K562 (cell line): ENCODE measurements at regions not wholly inside any gene's neighbourhood (a gene's known extent, or its start where the extent isn't known, plus 50 kb on each side); places are given as distances from the start of the nearest gene placed in this dataset. TPM values are rescaled to one million over a fixed set of nuclear protein-coding genes. Genes with fewer than 3 reads are reported as not detected.

Experiments
- ATAC-seq: fragments of 200-7000 bp; cut with Tn5 transposase; 3 replicates; pipeline ENCODE4 v1.9.1; 2020; ENCODE audit warnings: moderate library complexity
- BruUV-seq: library from RNA; stranded (reverse); fragments of 400-500 nt; replicated peaks from 2 replicates; lab custom pipeline; 2021; lab: Mats Ljungman, UMichigan
- CTCF ChIA-PET: fragments of 300-600 bp; formaldehyde crosslinking; extraction: SDS; loops from one replicate; lab custom pipeline; 2021; ENCODE audit warnings: low intra/inter-chr PET ratio; lab: Yijun Ruan, JAX
- POLR2A ChIA-PET: fragments of 300-600, 350-650 bp; sonication (Branson Sonifier 250); formaldehyde crosslinking; extraction: SDS; loops from one replicate; lab custom pipeline; 2021; ENCODE audit warnings: antibody characterized with exemption, inconsistent platforms; lab: Yijun Ruan, JAX
- DNase-seq, 4 experiments: peaks; one replicate each; pipeline versions ENCODE4 v3.0.0 to v3.0.0-alpha.2; 2011 to 2018; ENCODE audit warnings: low spot score in 3 of 4, mixed read lengths in 3 of 4; ENCODE audit errors: extremely low read depth in 1 of 4
- FAIRE-seq: peaks from 2 replicates; lab custom pipeline; 2011; peaks lifted over from hg19 to GRCh38; lab: Jason Lieb, UNC
- H2AFZ ChIP-seq: 2 replicates; pipeline ENCODE4 v1.6.0; 2011; ENCODE audit warnings: low read depth, low read length, control low read depth, inconsistent platforms
- H3K27ac ChIP-seq: fragments of 200-600 bp; 3 replicates; pipeline ENCODE4 v1.8.0; 2011; ENCODE audit warnings: low read depth, mild to moderate bottlenecking, control low read depth, inconsistent platforms, low read length, moderate library complexity, mixed read lengths; ENCODE audit errors: extremely low read depth
- H3K27me3 ChIP-seq, 2 experiments: fragments of 300-600 bp in 1 of 2; 2 replicates in 1 of 2; 3 replicates in 1 of 2; pipeline versions ENCODE4 v1.6.0 to v1.8.0; 2011; ENCODE audit warnings: inconsistent platforms in 2 of 2, low read length in 2 of 2, mild to moderate bottlenecking in 1 of 2, mixed read lengths in 1 of 2, moderate library complexity in 1 of 2; ENCODE audit not compliant: control insufficient read depth in 2 of 2, insufficient read depth in 2 of 2
- H3K36me3 ChIP-seq: fragments of 300-600 bp; 3 replicates; pipeline ENCODE4 v1.8.0; 2011; ENCODE audit warnings: mild to moderate bottlenecking, low read length, inconsistent platforms; ENCODE audit not compliant: control insufficient read depth, insufficient read depth
- H3K4me1 ChIP-seq, 2 experiments: fragments of 200-600 bp in 1 of 2; replicated peaks in 1 of 2; 2 replicates in 1 of 2; 3 replicates in 1 of 2; pipeline versions ENCODE4 v1.5.1 to v1.8.0; 2011; ENCODE audit warnings: inconsistent platforms in 2 of 2, low read length in 2 of 2, mild to moderate bottlenecking in 1 of 2, mixed read lengths in 1 of 2, moderate library complexity in 1 of 2; ENCODE audit not compliant: control insufficient read depth in 2 of 2, insufficient read depth in 2 of 2
- H3K4me2 ChIP-seq: 2 replicates; pipeline ENCODE4 v1.6.1; 2011; ENCODE audit warnings: low read length, control low read depth, inconsistent platforms, mixed read lengths; ENCODE audit not compliant: insufficient read depth
- H3K4me3 ChIP-seq: fragments of 200-600 bp; sonication (generic), shearing (Covaris generic); 2 replicates; pipeline ENCODE4 v1.5.1; 2016; ENCODE audit warnings: control low read depth, inconsistent platforms
- H3K79me2 ChIP-seq: fragments of 200-600 bp; 3 replicates; pipeline ENCODE4 v1.8.0; 2011; ENCODE audit warnings: low read length, inconsistent platforms; ENCODE audit not compliant: control insufficient read depth, insufficient read depth
- H3K9ac ChIP-seq, 2 experiments: 2 replicates each; pipeline versions ENCODE4 v1.6.0 to v1.6.1; 2011; ENCODE audit warnings: low read depth in 2 of 2, low read length in 2 of 2, control low read depth in 1 of 2, inconsistent platforms in 1 of 2, mild to moderate bottlenecking in 1 of 2, mixed read lengths in 1 of 2; ENCODE audit not compliant: insufficient read depth in 1 of 2
- H3K9me1 ChIP-seq: one replicate; pipeline ENCODE4 v1.6.0; 2011; ENCODE audit warnings: inconsistent platforms, mild to moderate bottlenecking, low read length, moderate library complexity; ENCODE audit not compliant: control insufficient read depth, insufficient read depth
- H3K9me3 ChIP-seq: replicated peaks from 2 replicates; pipeline ENCODE4 v1.5.1; 2011; ENCODE audit warnings: low read depth, low read length, inconsistent platforms; ENCODE audit not compliant: control insufficient read depth, insufficient read depth
- H4K20me1 ChIP-seq: replicated peaks from 2 replicates; pipeline ENCODE4 v1.6.1; 2011; ENCODE audit warnings: low read length, inconsistent platforms, mixed read lengths; ENCODE audit not compliant: control insufficient read depth, insufficient read depth
- ILF3 ChIP-seq: fragments of 450-650 bp; IDR thresholded peaks from 2 replicates; pipeline ENCODE4 v1.6.1; 2018; ENCODE audit warnings: antibody characterized with exemption, mild to moderate bottlenecking, moderate library complexity, borderline replicate concordance
- SAP30 ChIP-seq: fragments of 200-600 bp; sonication (generic); IDR thresholded peaks from 2 replicates; pipeline ENCODE4 v1.6.1; 2012; ENCODE audit warnings: borderline replicate concordance, low read depth, mild to moderate bottlenecking, moderate library complexity, low read length, control low read depth, inconsistent platforms; ENCODE audit not compliant: insufficient read depth, poor library complexity, severe bottlenecking
- SMARCC2 ChIP-seq: fragments of 450-650 bp; IDR thresholded peaks from 2 replicates; pipeline ENCODE4 v1.6.1; 2017; ENCODE audit warnings: antibody characterized with exemption, moderate library complexity, mild to moderate bottlenecking, low read depth
- SNIP1 ChIP-seq: fragments of 450-650 bp; IDR thresholded peaks from 2 replicates; pipeline ENCODE4 v1.7.1; 2017; ENCODE audit warnings: low read depth, mild to moderate bottlenecking
- SOX6 ChIP-seq: fragments of 450-650 bp; IDR thresholded peaks from 2 replicates; pipeline ENCODE4 v1.6.1; 2014; ENCODE audit warnings: mild to moderate bottlenecking
- TEAD2 ChIP-seq: fragments of 450-650 bp; IDR thresholded peaks from 2 replicates; pipeline ENCODE4 v1.6.1; 2016; ENCODE audit warnings: missing genetic modification characterization, control low read depth, missing compliant biosample characterization
- ZNF133 ChIP-seq: fragments of 250-450 bp; sonication (Bioruptor Pico); IDR thresholded peaks from 2 replicates; pipeline ENCODE4 v1.4.0; 2020; ENCODE audit warnings: mild to moderate bottlenecking
- WGBS: fragments of 100-300 bp; shearing (Covaris generic); methylation state at CpG from one replicate; pipeline ENCODE4 v1.1.6; 2016; ENCODE audit warnings: low coverage, mixed read lengths; ENCODE audit not compliant: insufficient coverage; ENCODE audit errors: missing lambda C conversion rate; 5-methylcytosine and 5-hydroxymethylcytosine counted together
- in situ Hi-C: fragments of 300-500 bp; cut with MboI; formaldehyde crosslinking; loops from 4 replicates; pipeline ENCODE4 v1.15.0; 2018; ENCODE audit warnings: inconsistent platforms, mixed read lengths
- intact Hi-C: fragments of 100-400 bp; cut with micrococcal nuclease; formaldehyde crosslinking; loops from 2 replicates; pipeline ENCODE4 v1.14.2; 2022
- small RNA-seq: library from RNA; depleted of rRNA; stranded (forward); fragments of <200 nt; gene quantifications from one replicate; pipeline ENCODE3, GENCODE V24; 2014

- CTCF ChIA-PET, result no interaction called here
- no peak for FAIRE-seq
- in situ Hi-C loops, result no loop called here
Measured at GRCh38 chr18:67568166-67568565, 51.6 kb upstream of the DSEL start.

More at GRCh38 chr18:67568166-67568565, 51.6 kb upstream of the DSEL start:
- POLR2A ChIA-PET, result no interaction called here
- no peak overlapping the region for H3K4me2 ChIP-seq
- no peaks in the 10 kb centered on the region for H3K4me1 ChIP-seq
- no TSS peak for BruUV-seq
- no peaks in the 10 kb centered on the region for H3K27me3 ChIP-seq
- H3K9me3 ChIP-seq, result no peaks in the 10 kb centered on the region
- DNase-seq (no peak), ATAC-seq (no peak)
- H3K4me3 ChIP-seq, result no peak overlapping the region
- no peaks in the 10 kb centered on the region for H3K79me2 ChIP-seq
- no peak overlapping the region for H2AFZ ChIP-seq
- H3K9me1 ChIP-seq, result no peaks in the 10 kb centered on the region
- no peak overlapping the region for H3K27ac ChIP-seq
- TF ChIP-seq ILF3 (no peak), SNIP1 (no peak), TEAD2 (no peak), ZNF133 (no peak), SOX6 (no peak), SAP30 (no peak), SMARCC2 (no peak)
- H3K9ac ChIP-seq, result no peak overlapping the region
- intact Hi-C loops, result no loop called here
- 0% methylated on average over 2 of the region's 2 CpGs for WGBS
- no peaks in the 10 kb centered on the region for H3K36me3 ChIP-seq
- H4K20me1 ChIP-seq, result no peaks in the 10 kb centered on the region

Small RNA genes in the stretch of these regions (small RNA-seq; reads per million reads assigned to genes)
- gene AC067819.1, result not detected
